Ovary (tissue), 3 donors: ENCODE measurements at regions not wholly inside any gene's neighbourhood (a gene's known extent, or its start where the extent isn't known, plus 50 kb on each side); places are given as distances from the start of the nearest gene placed in this dataset.

ENCODE experiments used
- EP300 ChIP-seq: sonication (generic); formaldehyde crosslinking; IDR thresholded peaks from one replicate; pipeline ENCODE4 v1.6.1; 2017; ENCODE audit warnings: antibody characterized with exemption
- POLR2A ChIP-seq: fragments of 450-650 bp; IDR thresholded peaks from one replicate; pipeline ENCODE4 v1.6.1; 2017; ENCODE audit warnings: antibody characterized with exemption, mild to moderate bottlenecking, moderate library complexity
- TF ChIP-seq, protein P1 (sequence below), 3 donors: fragments of 450-650 bp in 2 of 3; fragments of 200-600 bp in 1 of 3; IDR thresholded peaks; one replicate each; pipeline versions ENCODE4 v1.5.1 to v1.8.0; 2016 to 2022; ENCODE audit warnings: antibody characterized with exemption in 3 of 3, mild to moderate bottlenecking in 1 of 3
- donor health status: DM: no; HTN: no; CAD: no.

DNA sequence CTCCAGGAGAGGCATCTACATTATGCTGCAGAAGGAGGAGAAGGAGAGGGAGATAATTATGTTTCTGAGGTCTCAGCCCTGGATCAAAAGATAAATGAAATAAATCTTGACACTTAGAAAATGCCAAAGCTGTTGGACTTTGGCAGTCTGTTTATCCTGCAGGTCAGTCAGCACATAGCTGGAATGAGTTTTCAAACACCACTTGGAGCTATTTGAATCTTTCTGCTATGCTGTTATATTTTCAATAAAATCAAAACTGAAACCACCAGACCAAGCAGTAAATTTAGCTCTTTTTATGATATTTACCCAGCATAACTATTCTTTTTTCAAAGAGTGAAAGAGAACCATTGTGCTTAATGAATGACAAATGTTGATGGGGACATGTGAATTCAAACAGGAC lies 505.1 kb upstream of the ITGA1 start:
- TF ChIP-seq, protein P1, sequence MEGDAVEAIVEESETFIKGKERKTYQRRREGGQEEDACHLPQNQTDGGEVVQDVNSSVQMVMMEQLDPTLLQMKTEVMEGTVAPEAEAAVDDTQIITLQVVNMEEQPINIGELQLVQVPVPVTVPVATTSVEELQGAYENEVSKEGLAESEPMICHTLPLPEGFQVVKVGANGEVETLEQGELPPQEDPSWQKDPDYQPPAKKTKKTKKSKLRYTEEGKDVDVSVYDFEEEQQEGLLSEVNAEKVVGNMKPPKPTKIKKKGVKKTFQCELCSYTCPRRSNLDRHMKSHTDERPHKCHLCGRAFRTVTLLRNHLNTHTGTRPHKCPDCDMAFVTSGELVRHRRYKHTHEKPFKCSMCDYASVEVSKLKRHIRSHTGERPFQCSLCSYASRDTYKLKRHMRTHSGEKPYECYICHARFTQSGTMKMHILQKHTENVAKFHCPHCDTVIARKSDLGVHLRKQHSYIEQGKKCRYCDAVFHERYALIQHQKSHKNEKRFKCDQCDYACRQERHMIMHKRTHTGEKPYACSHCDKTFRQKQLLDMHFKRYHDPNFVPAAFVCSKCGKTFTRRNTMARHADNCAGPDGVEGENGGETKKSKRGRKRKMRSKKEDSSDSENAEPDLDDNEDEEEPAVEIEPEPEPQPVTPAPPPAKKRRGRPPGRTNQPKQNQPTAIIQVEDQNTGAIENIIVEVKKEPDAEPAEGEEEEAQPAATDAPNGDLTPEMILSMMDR (IDR thresholded peaks at IDR 0.05), result no peak
- TF ChIP-seq POLR2A, result no peak
- no peak for TF ChIP-seq EP300
